SU-DHL-6 (cell line): ENCODE measurements at regions not wholly inside any gene's neighbourhood (a gene's known extent, or its start where the extent isn't known, plus 50 kb on each side); places are given as distances from the start of the nearest gene placed in this dataset.
"Not testable (repeated sequence)": the region's sequence is repeated elsewhere in the genome, so short reads cannot be mapped to it uniquely, and the experiment has no call there.

Source experiments
- H2AFZ ChIP-seq: fragments of 200-600 bp; sonication (generic); 2 replicates; pipeline ENCODE4 v1.6.1; 2014; ENCODE audit warnings: low read depth, mild to moderate bottlenecking, moderate library complexity, mixed read lengths, antibody characterized with exemption, low read length; ENCODE audit not compliant: severe bottlenecking
- H3F3A ChIP-seq: fragments of 200-600 bp; shearing (Covaris generic); 2 replicates; pipeline ENCODE4 v1.6.0; 2016; ENCODE audit warnings: antibody characterized with exemption, mild to moderate bottlenecking; ENCODE audit not compliant: insufficient read depth
- H3K27ac ChIP-seq: fragments of 200-600 bp; sonication (generic); 2 replicates; pipeline ENCODE4 v1.5.1; 2016; ENCODE audit warnings: low read depth, mild to moderate bottlenecking, low read length, moderate library complexity, mixed read lengths
- H3K27me3 ChIP-seq: fragments of 200-600 bp; sonication (generic), shearing (Covaris generic); 2 replicates; pipeline ENCODE4 v1.6.0; 2014; ENCODE audit warnings: mild to moderate bottlenecking, low read length
- H3K36me3 ChIP-seq: fragments of 200-600 bp; sonication (generic); 2 replicates; pipeline ENCODE4 v1.6.1; 2014; ENCODE audit warnings: mild to moderate bottlenecking, low read length, mixed read lengths
- H3K4me2 ChIP-seq: fragments of 300-600, 200-600 bp; shearing (Covaris generic), sonication (generic); 2 replicates; pipeline ENCODE4 v1.6.0; 2014; ENCODE audit warnings: low read length, low read depth, mild to moderate bottlenecking; ENCODE audit not compliant: poor library complexity, severe bottlenecking
- H3K4me3 ChIP-seq: fragments of 200-600 bp; sonication (generic); 2 replicates; pipeline ENCODE4 v1.5.1; 2014; ENCODE audit warnings: antibody characterized with exemption, low read length, mild to moderate bottlenecking, mixed read lengths; ENCODE audit not compliant: insufficient read depth, poor library complexity, severe bottlenecking
- H3K79me2 ChIP-seq: fragments of 200-600 bp; sonication (generic); 2 replicates; pipeline ENCODE4 v1.6.1; 2014; ENCODE audit warnings: mild to moderate bottlenecking, low read length, moderate library complexity; ENCODE audit not compliant: insufficient read depth
- H3K9ac ChIP-seq: fragments of 200-600 bp; sonication (generic); 2 replicates; pipeline ENCODE4 v1.7.0; 2014; ENCODE audit warnings: mild to moderate bottlenecking, low read length
- H3K9me2 ChIP-seq: fragments of 200-600 bp; sonication (generic); replicated peaks from 2 replicates; pipeline ENCODE4 v1.6.1; 2014; ENCODE audit warnings: low read length; ENCODE audit not compliant: insufficient read depth
- H3K9me3 ChIP-seq: fragments of 200-600 bp; sonication (generic); 2 replicates; pipeline ENCODE4 v1.6.1; 2014; ENCODE audit warnings: low read length, mixed read lengths; ENCODE audit not compliant: insufficient read depth
- H4K20me1 ChIP-seq: fragments of 200-600 bp; sonication (generic); 2 replicates; pipeline ENCODE4 v1.6.1; 2014; ENCODE audit warnings: low read depth, mild to moderate bottlenecking, antibody characterized with exemption, low read length, moderate library complexity, mixed read lengths
- CTCF ChIP-seq: fragments of 200-600 bp; sonication (generic); IDR thresholded peaks from one replicate; pipeline ENCODE4 v1.5.1; 2017; ENCODE audit warnings: antibody characterized with exemption, mild to moderate bottlenecking, low read length, moderate library complexity; ENCODE audit not compliant: insufficient read depth, poor library complexity, severe bottlenecking
- EZH2phosphoT487 ChIP-seq: fragments of 200-600 bp; sonication (generic), shearing (Covaris generic); conservative IDR thresholded peaks from 2 replicates; pipeline ENCODE4 v1.6.1; 2018; ENCODE audit warnings: mild to moderate bottlenecking, antibody characterized with exemption, low read length, moderate library complexity, mixed read lengths

GRCh38 chr12:83739607-83740006 lies 1052.9 kb downstream of the TMTC2 start:
- Histone ChIP-seq H4K20me1 (no peaks in the 10 kb centered on the region), H3K9me3 (no peaks in the 10 kb centered on the region), H3K9me2 (no peaks in the 10 kb centered on the region), H3K79me2 (no peaks in the 10 kb centered on the region), H2AFZ (no peak overlapping the region), H3K9ac (no peak overlapping the region), H3K27ac (no peak overlapping the region), H3K4me3 (no peak overlapping the region), H3K27me3 (no peaks in the 10 kb centered on the region), H3K4me2 (no peak overlapping the region), H3K36me3 (no peaks in the 10 kb centered on the region), H3F3A (no peaks in the 10 kb centered on the region)
- no peak for TF ChIP-seq EZH2phosphoT487
- no peak for TF ChIP-seq CTCF

GRCh38 chr12:83710851-83711250 lies 1024.1 kb downstream of the TMTC2 start:
- Histone ChIP-seq H3K9ac (no peak overlapping the region), H3K4me2 (no peak overlapping the region), H3K9me2 (no peaks in the 10 kb centered on the region), H3K27me3 (no peaks in the 10 kb centered on the region), H3K4me3 (no peak overlapping the region), H3K9me3 (peaks cover 18% of the 10 kb centered on the region; the same call in 1 of the 2 replicates), H3K27ac (no peak overlapping the region), H3K36me3 (0 out of 2 replicates have a peak, but pooled peaks cover 5% of the 10 kb centered on the region), H3F3A (no peaks in the 10 kb centered on the region), H4K20me1 (no peaks in the 10 kb centered on the region), H2AFZ (no peak overlapping the region), H3K79me2 (no peaks in the 10 kb centered on the region)
- TF ChIP-seq CTCF (no peak), EZH2phosphoT487 (no peak)

- Histone ChIP-seq H4K20me1 (no peaks in the 10 kb centered on the region), H3K9ac (no peak overlapping the region), H3K9me2 (no peaks in the 10 kb centered on the region), H3K36me3 (0 out of 2 replicates have a peak, but pooled peaks cover 5% of the 10 kb centered on the region), H3K27ac (no peak overlapping the region), H3K27me3 (no peaks in the 10 kb centered on the region), H3K4me3 (no peak overlapping the region), H3K79me2 (no peaks in the 10 kb centered on the region), H3K4me2 (no peak overlapping the region), H3F3A (no peaks in the 10 kb centered on the region), H2AFZ (no peak overlapping the region), H3K9me3 (peaks cover 18% of the 10 kb centered on the region; the same call in 1 of the 2 replicates)
- TF ChIP-seq EZH2phosphoT487 (no peak), CTCF (no peak)
These were observed 1023.2 kb downstream of the TMTC2 start for GRCh38 chr12:83709899-83710298.

GRCh38 chr12:83700838-83701237 lies 1014.1 kb downstream of the TMTC2 start:
- Histone ChIP-seq H3K27me3 (no peaks in the 10 kb centered on the region), H3K27ac (no peak overlapping the region), H3K4me2 (no peak overlapping the region), H3K9ac (no peak overlapping the region), H3K9me3 (no peaks in the 10 kb centered on the region), H3K4me3 (no peak overlapping the region), H3K9me2 (no peaks in the 10 kb centered on the region), H3F3A (no peaks in the 10 kb centered on the region), H3K79me2 (no peaks in the 10 kb centered on the region), H3K36me3 (no peaks in the 10 kb centered on the region), H2AFZ (no peak overlapping the region), H4K20me1 (no peaks in the 10 kb centered on the region)
- TF ChIP-seq CTCF: no peak
- no peak for TF ChIP-seq EZH2phosphoT487

- not testable (repeated sequence) for H4K20me1 ChIP-seq, H3K9ac ChIP-seq, H3K27me3 ChIP-seq, H3K27ac ChIP-seq, H2AFZ ChIP-seq, H3K36me3 ChIP-seq, H3F3A ChIP-seq, H3K4me2 ChIP-seq, H3K79me2 ChIP-seq, H3K9me2 ChIP-seq, H3K9me3 ChIP-seq, H3K4me3 ChIP-seq
These were observed 1009.6 kb downstream of the TMTC2 start for GRCh38 chr12:83696311-83696710.
